HepG2 (cell line): ENCODE measurements at regions not wholly inside any gene's neighbourhood (a gene's known extent, or its start where the extent isn't known, plus 50 kb on each side); places are given as distances from the start of the nearest gene placed in this dataset.
A peak's percentile ranks its signal among the peaks of the same experiment; 100 is the strongest.

Experiments
- DPF2 ChIP-seq: sonication (generic); formaldehyde crosslinking; IDR thresholded peaks from 2 replicates; pipeline ENCODE4 v1.4.0; 2020; ENCODE audit warnings: mild to moderate bottlenecking, low read depth, missing genetic modification reagents, borderline replicate concordance
- ELF1 ChIP-seq: sonication (generic); formaldehyde crosslinking; IDR thresholded peaks from 2 replicates; pipeline ENCODE4 v1.4.0; 2020; ENCODE audit warnings: missing genetic modification reagents
- FOSL2 ChIP-seq: sonication (generic); formaldehyde crosslinking; IDR thresholded peaks from 2 replicates; pipeline ENCODE4 v1.4.0; 2020; ENCODE audit warnings: missing genetic modification reagents
- FOXO1 ChIP-seq: sonication (generic); formaldehyde crosslinking; IDR thresholded peaks from 2 replicates; pipeline ENCODE4 v1.4.0; 2020; ENCODE audit warnings: missing genetic modification reagents
- MIER3 ChIP-seq: IDR thresholded peaks from 2 replicates; pipeline ENCODE4 v1.6.1; 2016; ENCODE audit warnings: missing compliant biosample characterization, borderline replicate concordance
- NFATC3 ChIP-seq: sonication (generic); formaldehyde crosslinking; IDR thresholded peaks from 2 replicates; pipeline ENCODE4 v1.5.1; 2020; ENCODE audit warnings: mild to moderate bottlenecking, missing genetic modification reagents
- RERE ChIP-seq: IDR thresholded peaks from 2 replicates; pipeline ENCODE4 v1.6.1; 2016; ENCODE audit warnings: low read depth, missing genetic modification reagents, missing compliant biosample characterization
- SP1 ChIP-seq, 2 experiments: fragments of 450-650 bp in 1 of 2; sonication (generic) in 1 of 2; formaldehyde crosslinking in 1 of 2; IDR thresholded peaks; 2 replicates each; pipeline versions ENCODE4 v1.4.0 to v1.6.1; 2016 to 2020; ENCODE audit warnings: missing genetic modification reagents in 1 of 2
- TGIF2 ChIP-seq: IDR thresholded peaks from 2 replicates; pipeline ENCODE4 v1.6.1; 2016; ENCODE audit warnings: control low read depth, missing compliant biosample characterization
- ZBTB1 ChIP-seq: sonication (generic); formaldehyde crosslinking; IDR thresholded peaks from 2 replicates; pipeline ENCODE4 v1.4.0; 2020; ENCODE audit warnings: missing genetic modification reagents, borderline replicate concordance
- ZBTB4 ChIP-seq: sonication (generic); formaldehyde crosslinking; IDR thresholded peaks from 2 replicates; pipeline ENCODE4 v1.4.0; 2020; ENCODE audit warnings: missing genetic modification reagents, mild to moderate bottlenecking, borderline replicate concordance
- ZNF205 ChIP-seq: IDR thresholded peaks from 2 replicates; pipeline ENCODE4 v1.6.1; 2018; ENCODE audit warnings: missing biosample characterization, missing genetic modification reagents
- ZNF367 ChIP-seq: sonication (generic); formaldehyde crosslinking; IDR thresholded peaks from 2 replicates; pipeline ENCODE4 v1.4.0; 2020; ENCODE audit warnings: missing genetic modification reagents, borderline replicate concordance
- ZNF792 ChIP-seq: IDR thresholded peaks from 2 replicates; pipeline ENCODE4 v1.6.1; 2016
- TF ChIP-seq, protein P1 (sequence below): sonication (generic); formaldehyde crosslinking; IDR thresholded peaks from 2 replicates; pipeline ENCODE4 v1.5.0; 2020; ENCODE audit warnings: mild to moderate bottlenecking, missing genetic modification reagents, borderline replicate concordance

GRCh38 chr7:130942211-130942964 lies 208.4 kb upstream of the KLF14 start (continued):
- no peak for TF ChIP-seq ZNF367 (CRISPR knock-in tag)
- peak; percentile 23; the same call in 1 of the 2 replicates for TF ChIP-seq TGIF2 (CRISPR knock-in tag)
- peak; percentile 24; the same call in 1 of the 2 replicates for TF ChIP-seq MIER3 (CRISPR knock-in tag)
- peak; percentile 86 for TF ChIP-seq FOXO1 (CRISPR knock-in tag)
- no peak for TF ChIP-seq ZBTB4 (CRISPR knock-in tag)
- TF ChIP-seq ZBTB1, result no peak
- peak; percentile 24; the same call in 1 of the 2 replicates for TF ChIP-seq ZNF792
- no peak for TF ChIP-seq RERE (CRISPR knock-in tag)
- TF ChIP-seq, protein P1, sequence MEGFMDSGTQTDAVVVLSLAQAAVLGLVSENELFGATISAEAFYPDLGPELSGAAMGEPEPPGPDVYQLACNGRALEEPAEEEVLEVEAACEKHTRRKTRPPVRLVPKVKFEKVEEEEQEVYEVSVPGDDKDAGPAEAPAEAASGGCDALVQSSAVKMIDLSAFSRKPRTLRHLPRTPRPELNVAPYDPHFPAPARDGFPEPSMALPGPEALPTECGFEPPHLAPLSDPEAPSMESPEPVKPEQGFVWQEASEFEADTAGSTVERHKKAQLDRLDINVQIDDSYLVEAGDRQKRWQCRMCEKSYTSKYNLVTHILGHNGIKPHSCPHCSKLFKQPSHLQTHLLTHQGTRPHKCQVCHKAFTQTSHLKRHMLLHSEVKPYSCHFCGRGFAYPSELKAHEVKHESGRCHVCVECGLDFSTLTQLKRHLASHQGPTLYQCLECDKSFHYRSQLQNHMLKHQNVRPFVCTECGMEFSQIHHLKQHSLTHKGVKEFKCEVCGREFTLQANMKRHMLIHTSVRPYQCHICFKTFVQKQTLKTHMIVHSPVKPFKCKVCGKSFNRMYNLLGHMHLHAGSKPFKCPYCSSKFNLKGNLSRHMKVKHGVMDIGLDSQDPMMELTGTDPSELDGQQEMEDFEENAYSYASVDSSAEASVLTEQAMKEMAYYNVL (CRISPR knock-in tag), result no peak
- no peak for TF ChIP-seq SP1 (IDR thresholded peaks at IDR 0.05)
- TF ChIP-seq SP1 (CRISPR knock-in tag; IDR thresholded peaks at IDR 0.05), result no peak
- no peak for TF ChIP-seq DPF2 (CRISPR knock-in tag)
- TF ChIP-seq NFATC3 (CRISPR knock-in tag), result no peak
- TF ChIP-seq ELF1 (CRISPR knock-in tag), result 0 out of 2 replicates have a peak, but pooled peaks have one; percentile 9
- no peak for TF ChIP-seq ZNF205 (CRISPR knock-in tag)
- TF ChIP-seq FOSL2 (CRISPR knock-in tag), result peak; percentile 56
